ENCODE measurements at regions not wholly inside any gene's neighbourhood (a gene's known extent, or its start where the extent isn't known, plus 50 kb on each side); places are given as distances from the start of the nearest gene placed in this dataset.

DNA sequence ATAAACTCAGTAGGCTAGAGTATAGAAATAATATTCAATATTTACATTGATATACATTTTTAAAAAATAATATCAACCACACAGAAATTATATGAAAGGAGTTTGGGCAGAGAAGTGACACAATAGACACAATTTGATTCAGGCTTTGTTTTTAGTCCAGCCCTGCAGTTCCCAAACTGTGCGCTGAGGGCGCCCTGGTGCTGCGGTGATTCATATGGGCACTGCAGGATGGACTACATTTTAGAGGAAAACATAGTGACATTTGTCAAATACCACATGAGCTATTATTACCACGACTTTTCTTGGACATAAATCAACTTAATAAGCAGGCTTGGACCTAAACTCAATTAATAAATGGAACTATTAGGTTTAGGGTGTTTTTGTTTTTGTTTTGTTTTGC lies 364.3 kb upstream of the ID4 start:
- no peak for TF ChIP-seq POLR2A (IDR thresholded peaks at IDR 0.05; ENCODE audit: low read depth, low read length)
- TF ChIP-seq POLR2AphosphoS5 (IDR thresholded peaks at IDR 0.05; ENCODE audit: low read depth, low read length): no peak
- TF ChIP-seq TAF1 (IDR thresholded peaks at IDR 0.05; ENCODE audit: low read depth, low read length): no peak
- no peak for TF ChIP-seq POU2F2 (IDR thresholded peaks at IDR 0.05; ENCODE audit: low read depth, low read length)
- no peak for TF ChIP-seq SPI1 (IDR thresholded peaks at IDR 0.05; ENCODE audit: low read depth, low read length)
- no peak for TF ChIP-seq PAX5 (IDR thresholded peaks at IDR 0.05; ENCODE audit: insufficient read depth, low read length, severe bottlenecking)
